Activated CD8-positive, alpha-beta memory T cell treated with anti-CD3 and anti-CD28 coated beads, Interleukin-2, amount 50 U/mL, for 1 hour (primary cell): ENCODE measurements at regions not wholly inside any gene's neighbourhood (a gene's known extent, or its start where the extent isn't known, plus 50 kb on each side); places are given as distances from the start of the nearest gene placed in this dataset.

ENCODE experiments used
- DNase-seq: peaks from one replicate; pipeline ENCODE4 v3.0.0-alpha.2; 2020; ENCODE audit errors: extremely low read depth

DNA sequence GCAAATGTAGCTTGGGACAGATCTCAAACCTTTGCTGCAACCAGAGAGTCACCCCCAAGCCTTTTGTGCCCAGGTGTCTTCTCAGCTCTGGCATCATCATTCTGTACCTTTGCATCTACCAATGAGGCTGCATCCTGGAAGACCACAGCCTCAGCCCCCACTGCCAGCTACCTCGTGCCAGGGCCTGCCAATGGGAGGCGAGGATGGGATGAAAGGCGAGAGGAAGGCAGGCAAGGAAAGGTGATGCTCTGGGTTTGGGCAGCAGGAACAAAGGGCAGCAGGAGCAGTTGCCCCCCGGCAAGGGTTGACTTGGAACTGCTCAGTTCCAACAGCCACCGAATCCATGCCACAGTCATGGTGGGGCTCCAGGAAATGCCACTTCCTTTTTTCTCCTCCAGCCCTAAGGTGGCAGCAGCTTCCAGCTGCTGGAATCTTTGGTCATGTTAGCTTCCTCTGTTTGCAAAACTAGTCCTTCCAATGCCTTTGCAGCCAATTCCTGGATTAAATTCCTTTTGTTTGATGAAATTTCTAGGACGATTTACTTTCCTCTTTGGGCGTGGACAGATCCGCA, 651.6 kb downstream of the NPHP4 start:
- no peak for DNase-seq

DNA sequence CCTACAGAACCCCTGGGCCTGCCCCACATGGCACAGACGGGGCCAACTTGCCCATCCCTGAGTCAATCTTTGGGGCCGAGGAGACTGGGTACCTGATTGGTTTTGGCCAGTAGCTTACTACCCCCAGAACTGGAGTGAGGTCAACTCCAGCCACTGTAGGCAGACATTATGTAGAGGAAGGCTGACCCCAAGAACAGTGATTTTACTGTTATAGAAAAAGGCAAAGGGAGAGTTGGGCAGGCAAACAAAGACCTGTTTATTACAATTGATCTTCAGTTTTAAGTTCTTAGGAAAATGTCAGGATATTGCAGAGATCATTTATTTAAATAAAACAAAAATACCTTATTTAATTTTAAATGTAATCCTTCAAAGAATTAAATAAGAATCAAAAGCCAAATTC, 653.8 kb downstream of the NPHP4 start:
- DNase-seq, result no peak

DNA sequence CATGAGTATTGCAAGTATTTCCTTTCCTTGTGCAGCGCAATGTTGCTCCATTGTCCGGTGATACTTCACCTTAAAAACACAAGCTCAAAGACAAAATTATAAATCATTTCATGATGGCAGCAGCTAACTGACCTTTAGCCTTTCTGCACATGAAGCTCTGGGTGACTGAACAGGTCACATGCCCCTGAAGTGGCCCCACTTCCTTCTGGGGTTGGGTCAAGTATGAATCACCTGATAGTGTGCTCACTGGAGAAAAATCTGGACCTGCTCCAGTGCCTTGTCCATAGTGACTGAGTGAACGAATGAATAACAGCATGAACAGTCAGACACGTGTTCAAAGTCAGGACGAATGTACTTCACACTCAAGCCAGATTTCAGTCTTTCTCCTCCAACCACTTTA, 658.9 kb downstream of the NPHP4 start:
- DNase-seq, result no peak

GRCh38 chr1:5331101-5331500, 661.1 kb downstream of the NPHP4 start:
- no peak for DNase-seq

DNA sequence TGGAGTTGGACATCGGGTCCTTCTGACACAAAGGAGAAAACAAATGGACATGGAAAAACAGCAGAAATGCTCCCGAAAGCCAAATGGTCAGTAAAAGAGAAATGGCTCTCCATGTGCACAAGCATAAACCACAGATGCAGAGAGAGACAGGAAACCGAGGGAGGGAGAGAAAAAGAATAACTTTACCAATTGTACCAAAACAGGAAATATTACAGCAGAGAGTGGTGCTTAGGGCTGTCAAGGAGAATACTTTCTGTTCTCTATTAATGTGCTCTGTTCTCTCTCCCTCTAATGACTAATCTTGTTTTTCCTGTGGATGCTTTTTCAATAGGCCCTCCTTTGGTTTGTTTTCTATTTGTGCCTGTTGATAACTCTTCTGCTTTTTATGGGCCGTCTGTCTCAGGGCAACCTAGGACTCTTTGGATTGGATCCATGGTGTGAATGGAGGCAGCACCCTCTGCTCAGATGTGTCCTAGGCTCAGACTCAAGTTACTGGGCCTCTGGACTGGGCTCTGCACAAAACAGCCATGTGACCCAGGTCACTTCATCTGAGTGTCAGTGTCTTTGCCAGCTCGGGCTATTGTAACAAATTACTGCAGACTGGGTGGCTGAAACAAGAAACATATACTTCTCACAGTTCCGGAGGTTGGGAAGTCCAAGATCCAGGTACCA, 663.0 kb downstream of the NPHP4 start:
- DNase-seq, result no peak

- DNase-seq, result no peak
Measured at GRCh38 chr1:5324883-5325282, 667.3 kb downstream of the NPHP4 start.

DNA sequence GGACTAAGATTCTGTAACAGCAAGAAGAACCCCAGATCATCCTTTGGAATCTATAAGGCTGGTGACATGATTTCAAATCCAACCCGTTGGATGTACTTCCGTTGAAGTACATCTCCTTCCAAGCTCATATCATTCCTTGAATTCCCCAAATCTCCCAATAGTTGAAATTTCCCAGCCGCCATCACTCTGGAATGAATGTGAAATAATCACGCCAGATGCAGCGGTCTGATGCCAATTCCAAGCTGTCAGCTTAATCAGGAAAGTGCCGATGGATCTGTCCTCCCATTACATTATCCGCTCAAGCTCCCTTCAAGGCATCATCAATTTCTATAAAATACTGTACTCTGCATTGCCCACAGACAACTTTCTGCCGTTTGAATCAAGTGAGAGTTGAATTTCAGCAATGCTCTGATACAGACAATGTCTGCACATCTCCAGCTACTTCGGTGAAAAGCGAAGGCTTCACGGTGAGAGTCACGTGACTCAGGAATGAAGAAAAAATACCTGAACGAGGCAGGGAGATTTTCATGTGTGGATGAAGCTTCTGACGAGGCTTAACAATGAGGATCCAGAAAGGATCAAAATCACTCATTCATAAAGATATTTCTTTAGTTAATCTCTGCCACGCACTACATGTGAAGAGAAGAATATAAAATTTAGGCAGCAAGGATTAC, 663.9 kb downstream of the AJAP1 start:
- no peak for DNase-seq

DNA sequence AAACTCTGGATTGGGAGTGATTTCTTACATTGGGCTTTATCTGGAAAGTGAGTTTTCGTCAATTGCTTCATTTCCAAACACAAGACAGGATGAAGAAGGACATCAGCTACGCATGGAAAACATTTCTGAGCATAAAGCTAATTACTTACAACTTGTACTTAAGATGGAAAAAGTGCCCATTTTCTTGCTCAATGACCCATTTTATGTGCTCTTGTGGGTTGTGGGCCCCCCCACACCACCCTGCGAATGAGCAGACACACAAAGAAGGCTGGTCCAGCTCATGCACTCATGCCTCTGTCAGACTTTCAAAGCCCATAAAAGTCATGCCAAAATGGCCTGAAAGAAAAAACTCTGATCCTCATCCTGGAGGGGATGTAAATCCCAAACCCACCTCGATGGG, 663.0 kb downstream of the AJAP1 start:
- DNase-seq, result no peak

DNA sequence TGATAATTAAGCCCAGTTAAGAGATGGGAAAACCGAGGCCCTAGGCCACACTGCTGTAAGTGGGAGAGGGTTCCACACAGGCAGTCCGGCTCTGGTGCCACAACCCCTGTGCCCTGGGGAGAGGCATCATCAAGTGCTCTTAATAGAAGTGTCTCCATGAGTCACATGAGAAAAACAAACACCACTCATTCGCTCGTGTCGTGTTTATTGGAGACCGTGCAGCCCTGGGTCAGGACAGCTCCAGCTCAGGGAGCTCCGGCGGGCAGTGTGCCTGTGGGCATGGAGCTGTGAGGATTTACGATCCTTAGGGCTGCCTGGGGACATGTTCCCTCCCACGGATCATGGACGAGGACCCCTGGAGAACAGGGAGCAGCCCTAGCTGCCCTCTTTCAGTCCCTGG, 658.5 kb downstream of the AJAP1 start:
- no peak for DNase-seq

DNA sequence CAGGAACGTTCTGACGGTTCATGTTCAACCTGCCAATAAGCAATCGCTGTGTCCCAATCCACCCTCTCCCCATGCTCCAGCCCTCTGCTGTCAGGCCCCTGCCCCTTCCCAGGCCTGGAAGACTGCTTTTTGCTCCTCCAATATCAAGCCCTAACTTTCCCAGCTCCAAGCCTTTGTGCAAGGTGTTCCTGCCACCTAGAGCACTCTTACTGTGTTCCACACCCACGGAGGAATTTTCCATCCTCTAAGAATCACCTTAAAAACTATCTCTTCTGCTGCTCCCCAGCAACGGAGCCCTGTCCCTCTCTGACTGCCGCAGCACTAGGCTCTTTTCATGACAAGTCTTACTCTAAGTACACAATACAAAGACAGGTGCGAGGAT, 657.9 kb downstream of the AJAP1 start:
- DNase-seq, result no peak

DNA sequence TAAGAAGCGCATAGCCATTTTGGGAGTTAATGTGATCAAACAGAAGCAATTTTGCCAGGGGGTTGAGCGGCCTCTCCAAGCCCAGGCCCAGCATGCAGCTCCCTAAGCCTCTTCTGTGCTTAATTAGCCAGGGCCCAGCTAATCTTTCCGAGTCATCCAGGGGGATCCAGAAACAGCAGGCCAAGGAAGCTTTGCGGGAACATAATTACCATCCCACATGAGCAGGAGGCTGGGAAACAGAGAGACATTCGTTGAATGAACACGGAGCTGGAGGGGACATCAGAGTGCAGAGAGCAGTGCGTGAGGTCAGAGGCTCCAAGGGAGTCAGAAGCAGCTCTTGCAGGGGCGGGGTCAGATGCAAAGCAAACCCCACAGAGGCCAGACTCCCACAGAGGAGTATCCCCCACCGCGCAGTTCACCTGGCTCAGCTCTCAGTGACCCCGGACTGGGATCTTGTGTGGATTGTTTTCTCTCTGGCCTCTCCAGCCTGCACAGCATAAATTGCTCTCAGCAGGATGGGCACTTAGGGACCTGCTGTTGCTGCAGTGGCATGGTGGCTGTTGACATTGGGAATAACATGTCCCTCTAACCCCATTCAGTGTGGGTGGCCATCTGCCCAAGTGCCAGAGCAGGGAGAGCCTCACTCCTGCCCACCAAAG, 657.4 kb downstream of the AJAP1 start:
- no peak for DNase-seq

DNA sequence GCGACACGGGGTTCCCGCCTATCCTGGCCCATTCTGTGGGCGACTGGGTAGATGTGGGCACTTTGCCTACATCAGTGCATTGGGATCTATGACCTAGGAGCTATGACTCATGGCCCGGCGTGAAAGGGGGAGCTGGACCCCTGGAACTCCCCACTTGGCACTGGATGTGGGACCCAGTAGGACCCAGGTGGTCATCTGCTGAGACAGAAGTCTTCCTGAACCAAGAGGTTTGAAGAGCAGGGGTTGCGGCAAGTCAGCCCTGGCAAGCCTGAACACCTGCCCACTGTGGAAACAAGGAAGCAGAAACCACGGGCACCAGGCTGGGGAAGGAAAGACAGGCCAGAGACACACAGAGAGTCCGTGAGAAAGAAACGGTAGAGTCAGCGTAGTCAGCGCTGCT, 656.7 kb downstream of the AJAP1 start:
- no peak for DNase-seq

DNA sequence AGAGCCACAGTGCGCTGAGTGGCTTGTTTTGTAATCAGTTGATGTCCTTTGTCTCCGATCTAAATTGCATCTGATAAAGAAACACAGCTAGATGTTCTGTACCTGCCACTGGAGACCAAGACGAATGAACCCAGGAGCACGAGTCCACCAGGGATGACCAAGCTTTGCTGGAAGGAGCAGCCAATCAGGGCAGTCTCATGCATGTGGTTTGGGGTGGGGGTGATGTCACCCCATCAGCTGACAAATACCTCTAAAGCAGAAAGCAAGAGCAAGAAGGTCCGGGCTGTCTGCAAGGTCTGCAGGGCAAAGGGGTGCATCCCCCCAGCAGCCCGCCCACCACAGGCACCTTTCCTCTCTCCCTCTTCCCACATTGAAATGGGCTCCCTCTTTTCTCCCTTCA, 653.8 kb downstream of the AJAP1 start:
- DNase-seq, result no peak

DNA sequence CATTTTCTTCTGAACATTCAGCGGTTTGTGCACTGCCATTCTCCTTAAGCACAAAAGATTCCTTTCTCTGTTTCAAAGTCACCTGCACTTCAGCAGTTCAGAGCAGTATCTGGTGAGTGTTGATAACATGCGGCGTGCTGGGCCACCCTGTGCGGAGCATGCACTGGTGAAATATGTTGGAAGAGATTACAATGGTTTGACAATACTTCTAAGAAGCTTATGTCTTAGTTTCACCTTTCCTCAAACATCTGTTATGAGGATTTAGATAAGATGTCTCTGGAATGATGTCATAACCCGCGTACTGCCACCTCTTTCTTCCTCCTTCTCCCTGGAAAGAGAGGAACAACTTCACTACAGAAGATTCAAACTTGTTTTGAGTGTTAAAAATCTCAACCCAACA, 650.3 kb downstream of the AJAP1 start:
- DNase-seq, result no peak

GRCh38 chr1:5298376-5298775, 644.0 kb downstream of the AJAP1 start:
- no peak for DNase-seq

- DNase-seq, result no peak
Measured at GRCh38 chr1:5297886-5298239, 643.5 kb downstream of the AJAP1 start.

DNA sequence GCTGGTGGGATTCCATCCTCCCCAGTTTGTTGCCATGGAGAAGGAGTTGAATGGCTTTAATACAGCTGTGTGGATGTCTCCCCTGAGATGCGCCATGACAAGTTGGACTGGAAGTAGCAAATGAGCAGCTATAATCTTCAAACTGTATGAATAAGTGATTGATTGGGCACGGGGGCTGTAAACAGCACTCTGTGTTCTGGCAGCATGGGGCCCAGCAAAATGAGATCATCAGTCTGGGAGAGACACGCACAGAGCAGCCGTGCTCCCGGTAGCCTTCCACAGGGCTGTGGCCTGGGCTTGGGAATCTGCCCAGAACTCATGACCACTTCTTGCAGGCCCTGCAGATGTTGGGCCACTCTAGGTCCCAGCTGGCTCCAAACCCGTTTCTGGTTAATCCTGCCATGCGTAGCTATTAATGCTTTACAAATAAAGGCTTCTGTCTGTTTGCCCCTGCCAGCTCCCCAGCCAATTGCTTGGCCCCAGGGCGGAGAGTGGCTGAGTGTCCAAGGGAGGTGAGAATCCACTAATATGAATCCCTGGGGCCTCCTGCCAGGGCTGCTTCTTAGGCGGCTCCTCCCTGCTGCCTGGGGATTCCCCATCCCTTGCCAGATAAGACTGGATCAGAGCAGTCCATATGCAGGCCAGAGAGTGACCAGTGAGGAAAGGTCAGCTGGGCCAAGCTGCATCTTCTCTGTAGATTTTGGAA, 642.9 kb downstream of the AJAP1 start:
- DNase-seq, result no peak

- DNase-seq, result no peak
Measured at GRCh38 chr1:5296557-5297179, 642.3 kb downstream of the AJAP1 start.

DNA sequence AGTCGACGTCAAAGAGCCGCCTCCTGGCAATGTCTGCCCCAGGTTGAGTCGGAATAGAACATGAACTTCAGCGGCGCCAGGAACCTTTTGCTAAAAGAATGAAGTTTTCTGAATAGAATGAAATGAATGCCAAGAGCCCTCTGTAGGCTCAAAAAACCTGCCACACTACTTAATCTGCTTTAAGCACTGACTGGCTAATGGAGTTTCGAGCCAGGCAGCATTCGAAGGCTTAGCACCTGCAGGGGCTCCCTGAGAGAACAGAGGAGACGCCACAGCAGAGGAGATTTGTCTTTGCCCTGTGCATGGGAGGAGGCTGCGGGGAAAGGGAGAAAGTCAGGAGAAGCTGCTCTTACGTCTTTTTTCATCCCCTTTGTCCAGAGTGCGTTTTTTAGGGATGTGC, 641.7 kb downstream of the AJAP1 start:
- DNase-seq, result no peak

GRCh38 chr1:5291889-5292288, 637.5 kb downstream of the AJAP1 start:
- DNase-seq, result no peak

GRCh38 chr1:5287178-5288150, 633.1 kb downstream of the AJAP1 start:
- no peak for DNase-seq
